ENCODE measurements at regions not wholly inside any gene's neighbourhood (a gene's known extent, or its start where the extent isn't known, plus 50 kb on each side); places are given as distances from the start of the nearest gene placed in this dataset.

DNA sequence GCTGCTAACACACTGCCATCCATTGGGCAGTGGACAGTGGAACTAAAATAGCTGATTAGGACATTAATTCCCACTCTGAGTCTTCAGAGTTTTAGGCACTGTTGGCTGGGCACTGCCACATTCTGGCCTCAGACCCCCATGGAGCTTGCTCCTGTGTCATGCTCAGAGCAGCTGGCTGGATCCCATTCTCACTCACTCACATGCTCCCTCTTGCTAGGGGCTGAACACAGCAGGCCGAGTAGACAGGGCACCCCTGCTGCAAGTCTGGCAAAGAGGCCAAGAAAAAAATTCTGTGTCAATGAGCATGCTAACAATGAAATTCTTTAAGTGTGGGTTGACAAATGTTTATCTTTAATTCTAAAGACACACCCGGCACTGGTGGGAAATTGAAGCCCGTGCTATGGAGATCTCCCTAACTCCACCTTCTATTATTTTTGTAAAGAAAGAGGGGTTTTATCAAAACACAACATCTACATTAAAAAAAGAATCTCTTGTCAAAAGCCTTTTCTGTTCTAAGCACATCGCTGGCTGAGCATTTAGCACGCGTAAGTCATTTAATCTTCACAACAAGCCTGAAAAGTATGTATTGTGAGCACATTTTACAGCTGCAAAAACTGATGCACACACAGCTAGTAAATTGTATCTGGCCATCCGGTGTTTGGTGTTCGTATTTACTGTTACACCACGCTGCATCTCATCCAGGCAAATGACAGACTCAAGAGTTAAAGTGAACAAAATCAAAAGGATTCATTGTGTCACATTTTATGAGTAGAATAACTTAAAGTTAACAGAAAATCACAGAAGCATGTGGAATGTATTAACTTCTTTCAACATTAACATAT is 362.1 kb downstream of the PLOD2 start:
- TF ChIP-seq, protein P1, sequence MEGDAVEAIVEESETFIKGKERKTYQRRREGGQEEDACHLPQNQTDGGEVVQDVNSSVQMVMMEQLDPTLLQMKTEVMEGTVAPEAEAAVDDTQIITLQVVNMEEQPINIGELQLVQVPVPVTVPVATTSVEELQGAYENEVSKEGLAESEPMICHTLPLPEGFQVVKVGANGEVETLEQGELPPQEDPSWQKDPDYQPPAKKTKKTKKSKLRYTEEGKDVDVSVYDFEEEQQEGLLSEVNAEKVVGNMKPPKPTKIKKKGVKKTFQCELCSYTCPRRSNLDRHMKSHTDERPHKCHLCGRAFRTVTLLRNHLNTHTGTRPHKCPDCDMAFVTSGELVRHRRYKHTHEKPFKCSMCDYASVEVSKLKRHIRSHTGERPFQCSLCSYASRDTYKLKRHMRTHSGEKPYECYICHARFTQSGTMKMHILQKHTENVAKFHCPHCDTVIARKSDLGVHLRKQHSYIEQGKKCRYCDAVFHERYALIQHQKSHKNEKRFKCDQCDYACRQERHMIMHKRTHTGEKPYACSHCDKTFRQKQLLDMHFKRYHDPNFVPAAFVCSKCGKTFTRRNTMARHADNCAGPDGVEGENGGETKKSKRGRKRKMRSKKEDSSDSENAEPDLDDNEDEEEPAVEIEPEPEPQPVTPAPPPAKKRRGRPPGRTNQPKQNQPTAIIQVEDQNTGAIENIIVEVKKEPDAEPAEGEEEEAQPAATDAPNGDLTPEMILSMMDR (IDR thresholded peaks at IDR 0.05), result no peak
- no peak for TF ChIP-seq POLR2A (IDR thresholded peaks at IDR 0.05)

All from lower leg skin (tissue), 3 donors.